ENCODE measurements at regions not wholly inside any gene's neighbourhood (a gene's known extent, or its start where the extent isn't known, plus 50 kb on each side); places are given as distances from the start of the nearest gene placed in this dataset.

DNA sequence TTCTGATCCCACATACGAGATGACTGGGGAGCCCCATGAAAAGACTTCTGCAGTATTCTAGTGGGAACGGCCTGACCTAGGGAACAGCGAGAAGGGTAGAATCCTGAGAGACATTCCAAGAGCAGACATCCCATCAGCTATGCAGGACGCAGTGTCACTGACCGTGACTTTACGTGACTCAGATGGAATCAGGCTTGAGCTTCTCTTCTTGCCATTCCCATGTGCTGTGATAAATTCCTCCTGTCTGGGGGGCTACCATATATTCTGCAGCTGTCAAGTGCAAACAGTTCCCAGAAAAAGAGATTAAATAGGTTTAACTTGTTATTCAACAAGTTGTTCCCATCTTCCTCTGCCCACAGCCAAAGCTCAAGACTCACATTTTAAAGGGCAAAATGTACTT is 73.1 kb upstream of the PDE1C start:
- Histone ChIP-seq H3K27me3 (ENCODE audit: control insufficient read depth in 1 of 2, insufficient read depth in 2 of 2, low read length in 2 of 2) (no peaks in the 10 kb centered on the region), H3K27ac (ENCODE audit: low read depth in 1 of 2, low read length in 2 of 2) (no peak overlapping the region), H3K36me3 (ENCODE audit: insufficient read depth, low read length) (no peaks in the 10 kb centered on the region), H3K4me3 (ENCODE audit: low read length) (no peak overlapping the region), H3K9me3 (ENCODE audit: control insufficient read depth in 1 of 2, insufficient read depth in 1 of 2, low read length in 2 of 2) (peaks cover 0 to 4% of the 10 kb centered on the region in 2 experiments), H3K4me1 (ENCODE audit: insufficient read depth, low read length) (no peaks in the 10 kb centered on the region)
- Mint-ChIP-seq H3K36me3 (ENCODE audit: low read depth) (no peaks in the 10 kb centered on the region), H3K27me3 (peaks cover 6% of the 10 kb centered on the region), H3K27ac (no peak overlapping the region), H3K9me3 (peaks cover 7% of the 10 kb centered on the region), H3K4me3 (no peak overlapping the region), H3K4me1 (ENCODE audit: low read depth) (no peaks in the 10 kb centered on the region)
- ChIA-PET POLR2A (no interaction called here), CTCF (no interaction called here)
- DNase-seq (no peak), ATAC-seq (ENCODE audit: poor library complexity) (no peak)
- intact Hi-C loops (cut with DNase I, micrococcal nuclease), result no loop called here
- TF ChIP-seq, protein P1, sequence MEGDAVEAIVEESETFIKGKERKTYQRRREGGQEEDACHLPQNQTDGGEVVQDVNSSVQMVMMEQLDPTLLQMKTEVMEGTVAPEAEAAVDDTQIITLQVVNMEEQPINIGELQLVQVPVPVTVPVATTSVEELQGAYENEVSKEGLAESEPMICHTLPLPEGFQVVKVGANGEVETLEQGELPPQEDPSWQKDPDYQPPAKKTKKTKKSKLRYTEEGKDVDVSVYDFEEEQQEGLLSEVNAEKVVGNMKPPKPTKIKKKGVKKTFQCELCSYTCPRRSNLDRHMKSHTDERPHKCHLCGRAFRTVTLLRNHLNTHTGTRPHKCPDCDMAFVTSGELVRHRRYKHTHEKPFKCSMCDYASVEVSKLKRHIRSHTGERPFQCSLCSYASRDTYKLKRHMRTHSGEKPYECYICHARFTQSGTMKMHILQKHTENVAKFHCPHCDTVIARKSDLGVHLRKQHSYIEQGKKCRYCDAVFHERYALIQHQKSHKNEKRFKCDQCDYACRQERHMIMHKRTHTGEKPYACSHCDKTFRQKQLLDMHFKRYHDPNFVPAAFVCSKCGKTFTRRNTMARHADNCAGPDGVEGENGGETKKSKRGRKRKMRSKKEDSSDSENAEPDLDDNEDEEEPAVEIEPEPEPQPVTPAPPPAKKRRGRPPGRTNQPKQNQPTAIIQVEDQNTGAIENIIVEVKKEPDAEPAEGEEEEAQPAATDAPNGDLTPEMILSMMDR (IDR thresholded peaks at IDR 0.05), result no peak

DNA sequence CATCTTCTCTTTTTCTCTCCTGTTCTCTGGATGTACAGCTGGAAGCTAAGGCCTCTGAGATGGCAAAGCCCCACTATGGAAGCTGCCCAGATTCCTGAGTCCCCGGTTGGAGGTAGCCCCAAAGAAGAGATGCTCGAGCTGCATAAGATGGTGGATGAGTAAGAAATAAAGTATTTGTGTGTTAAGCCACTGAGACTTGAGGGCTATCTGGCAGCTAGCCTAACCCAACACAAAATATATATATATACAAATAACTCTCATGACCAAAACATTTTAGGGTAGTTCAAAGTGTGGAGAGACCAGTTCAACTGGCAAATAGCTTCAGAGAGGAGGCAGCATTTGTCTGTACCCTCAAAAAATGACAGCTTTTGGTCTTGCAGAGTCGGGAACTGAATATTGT is 72.4 kb upstream of the PDE1C start:
- no peak for DNase-seq
- H3K27ac Mint-ChIP-seq, result no peak overlapping the region
- no peaks in the 10 kb centered on the region for H3K4me1 Mint-ChIP-seq (ENCODE audit: low read depth)
- Histone ChIP-seq H3K36me3 (ENCODE audit: insufficient read depth, low read length) (no peaks in the 10 kb centered on the region), H3K4me1 (ENCODE audit: insufficient read depth, low read length) (no peaks in the 10 kb centered on the region), H3K27ac (ENCODE audit: low read depth in 1 of 2, low read length in 2 of 2) (no peak overlapping the region), H3K9me3 (ENCODE audit: control insufficient read depth in 1 of 2, insufficient read depth in 1 of 2, low read length in 2 of 2) (peaks cover 0 to 4% of the 10 kb centered on the region in 2 experiments), H3K27me3 (ENCODE audit: control insufficient read depth in 1 of 2, insufficient read depth in 2 of 2, low read length in 2 of 2) (no peaks in the 10 kb centered on the region), H3K4me3 (ENCODE audit: low read length) (no peak overlapping the region)
- intact Hi-C loops (cut with DNase I, micrococcal nuclease), result no loop called here
- TF ChIP-seq, protein P1 (IDR thresholded peaks at IDR 0.05), result no peak
- peaks cover 7% of the 10 kb centered on the region for H3K9me3 Mint-ChIP-seq
- H3K4me3 Mint-ChIP-seq, result no peak overlapping the region
- H3K27me3 Mint-ChIP-seq, result peaks cover 6% of the 10 kb centered on the region
- ChIA-PET POLR2A (no interaction called here), CTCF (no interaction called here)
- H3K36me3 Mint-ChIP-seq (ENCODE audit: low read depth), result no peaks in the 10 kb centered on the region
- no peak for ATAC-seq (ENCODE audit: poor library complexity)

DNA sequence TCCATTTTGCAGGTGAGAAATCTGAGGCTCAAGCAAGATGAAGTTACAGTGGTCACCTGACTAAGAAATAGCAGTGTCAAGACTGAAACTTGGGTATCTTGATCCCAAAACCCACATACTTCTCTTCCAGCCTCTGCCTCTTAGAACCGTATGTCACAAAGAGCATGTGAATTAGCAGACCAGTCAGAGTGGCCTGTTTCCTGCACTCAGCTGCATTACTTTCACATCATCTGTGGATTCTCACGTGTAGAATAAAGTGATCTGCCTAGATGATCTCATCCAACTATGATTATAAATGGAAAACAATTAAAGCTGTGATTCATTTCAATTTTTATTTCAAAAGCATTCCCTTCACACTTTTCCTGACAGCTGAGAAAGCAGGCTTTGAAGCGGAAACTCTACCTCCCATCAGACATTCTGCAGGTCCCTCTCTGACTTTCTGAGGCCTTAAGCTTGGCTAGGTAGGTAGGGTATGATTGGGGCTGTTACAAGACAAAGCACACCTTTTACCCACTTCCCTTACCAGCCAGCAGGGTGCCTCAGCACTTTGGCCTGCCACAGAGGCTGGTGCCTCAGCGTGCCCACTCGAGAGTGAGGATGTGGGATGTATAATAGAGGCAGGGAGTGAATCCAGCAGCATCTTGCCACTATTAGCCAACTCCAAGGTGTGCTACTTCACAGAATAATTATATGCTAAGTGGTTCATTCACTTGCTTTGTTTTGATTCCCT is 70.2 kb upstream of the PDE1C start:
- CTCF ChIA-PET, result no interaction called here
- intact Hi-C loops (cut with DNase I, micrococcal nuclease), result no loop called here
- no peaks in the 10 kb centered on the region for H3K4me1 ChIP-seq (ENCODE audit: insufficient read depth, low read length)

More for the DNA sequence above, 70.2 kb upstream of the PDE1C start:
- H3K9me3 Mint-ChIP-seq, result peaks cover 7% of the 10 kb centered on the region
- no peak overlapping the region for H3K27ac ChIP-seq (ENCODE audit: low read depth in 1 of 2, low read length in 2 of 2)
- H3K4me3 ChIP-seq (ENCODE audit: low read length), result no peak overlapping the region
- POLR2A ChIA-PET, result no interaction called here
- DNase-seq, result no peak
- H3K36me3 Mint-ChIP-seq (ENCODE audit: low read depth), result no peaks in the 10 kb centered on the region
- no peak overlapping the region for H3K27ac Mint-ChIP-seq
- TF ChIP-seq, protein P1 (IDR thresholded peaks at IDR 0.05), result no peak
- H3K9me3 ChIP-seq (ENCODE audit: control insufficient read depth in 1 of 2, insufficient read depth in 1 of 2, low read length in 2 of 2), result peaks cover 0 to 4% of the 10 kb centered on the region in 2 experiments
- H3K27me3 Mint-ChIP-seq, result peaks cover 6% of the 10 kb centered on the region
- no peaks in the 10 kb centered on the region for H3K27me3 ChIP-seq (ENCODE audit: control insufficient read depth in 1 of 2, insufficient read depth in 2 of 2, low read length in 2 of 2)
- H3K36me3 ChIP-seq (ENCODE audit: insufficient read depth, low read length), result no peaks in the 10 kb centered on the region
- no peak for ATAC-seq (ENCODE audit: poor library complexity)
- no peak overlapping the region for H3K4me3 Mint-ChIP-seq
- no peaks in the 10 kb centered on the region for H3K4me1 Mint-ChIP-seq (ENCODE audit: low read depth)
